ENCODE measurements at regions not wholly inside any gene's neighbourhood (a gene's known extent, or its start where the extent isn't known, plus 50 kb on each side); places are given as distances from the start of the nearest gene placed in this dataset.

GRCh38 chr2:234292962-234293243, 204.0 kb downstream of the ARL4C start:
- TF ChIP-seq, protein P1, sequence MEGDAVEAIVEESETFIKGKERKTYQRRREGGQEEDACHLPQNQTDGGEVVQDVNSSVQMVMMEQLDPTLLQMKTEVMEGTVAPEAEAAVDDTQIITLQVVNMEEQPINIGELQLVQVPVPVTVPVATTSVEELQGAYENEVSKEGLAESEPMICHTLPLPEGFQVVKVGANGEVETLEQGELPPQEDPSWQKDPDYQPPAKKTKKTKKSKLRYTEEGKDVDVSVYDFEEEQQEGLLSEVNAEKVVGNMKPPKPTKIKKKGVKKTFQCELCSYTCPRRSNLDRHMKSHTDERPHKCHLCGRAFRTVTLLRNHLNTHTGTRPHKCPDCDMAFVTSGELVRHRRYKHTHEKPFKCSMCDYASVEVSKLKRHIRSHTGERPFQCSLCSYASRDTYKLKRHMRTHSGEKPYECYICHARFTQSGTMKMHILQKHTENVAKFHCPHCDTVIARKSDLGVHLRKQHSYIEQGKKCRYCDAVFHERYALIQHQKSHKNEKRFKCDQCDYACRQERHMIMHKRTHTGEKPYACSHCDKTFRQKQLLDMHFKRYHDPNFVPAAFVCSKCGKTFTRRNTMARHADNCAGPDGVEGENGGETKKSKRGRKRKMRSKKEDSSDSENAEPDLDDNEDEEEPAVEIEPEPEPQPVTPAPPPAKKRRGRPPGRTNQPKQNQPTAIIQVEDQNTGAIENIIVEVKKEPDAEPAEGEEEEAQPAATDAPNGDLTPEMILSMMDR (IDR thresholded peaks at IDR 0.05): no peak
- no peak for TF ChIP-seq POLR2A (IDR thresholded peaks at IDR 0.05)
